Activated effector memory CD4-positive, alpha-beta T cell treated with anti-CD3 and anti-CD28 coated beads, Interleukin-2, amount 50 U/mL, for 16 hours (primary cell): ENCODE measurements at regions not wholly inside any gene's neighbourhood (a gene's known extent, or its start where the extent isn't known, plus 50 kb on each side); places are given as distances from the start of the nearest gene placed in this dataset.
"Not testable (repeated sequence)": the region's sequence is repeated elsewhere in the genome, so short reads cannot be mapped to it uniquely, and the experiment has no call there.

ENCODE experiments used
- DNase-seq: peaks from one replicate; pipeline ENCODE4 v3.0.0-alpha.2; 2020

DNA sequence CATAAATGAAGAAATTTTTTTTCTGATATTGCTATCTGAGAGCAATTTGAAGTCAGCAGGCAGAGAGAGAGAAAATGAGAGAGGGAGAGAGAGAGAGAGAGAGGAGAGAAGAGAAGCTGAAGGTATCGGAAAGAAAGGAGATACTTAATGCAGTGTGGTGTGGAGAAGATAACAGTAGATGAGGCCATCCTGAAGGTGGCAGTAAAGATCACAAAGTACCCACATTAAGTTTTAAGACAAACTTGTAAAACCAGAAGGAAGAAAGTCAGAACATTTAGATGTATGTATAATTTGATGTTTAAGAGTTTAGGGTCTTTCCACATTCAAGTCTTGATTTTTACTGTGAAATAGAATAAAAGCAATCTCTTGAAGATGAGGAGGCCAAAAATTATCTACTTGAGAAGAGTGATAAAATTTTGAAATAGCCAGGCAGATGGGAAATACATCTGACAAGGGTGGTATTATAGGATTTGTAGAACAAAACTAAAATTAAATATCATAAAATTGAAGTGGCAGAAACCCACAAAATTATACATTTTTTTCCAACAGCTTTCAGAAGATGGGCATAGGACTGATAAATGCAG, 1753.4 kb downstream of the MRPL39 start:
- DNase-seq, result no peak

DNA sequence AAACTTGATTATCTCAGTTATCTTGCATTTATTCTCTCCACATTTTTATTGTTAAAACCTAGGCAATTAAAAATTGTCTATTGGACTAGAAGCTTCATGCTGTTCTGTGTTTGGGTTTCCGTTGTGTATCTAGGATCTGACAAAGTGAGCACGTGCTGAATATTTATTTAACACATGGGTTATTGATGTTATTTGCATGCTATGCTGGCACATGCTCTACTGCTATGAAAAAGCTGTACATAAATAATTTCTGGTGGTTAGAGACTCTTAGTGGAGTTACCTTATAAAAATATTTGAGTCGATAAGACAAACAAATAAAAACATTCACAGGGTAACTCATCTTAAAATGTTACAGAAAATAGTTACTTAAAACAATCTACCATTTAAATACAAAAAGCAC, 1769.7 kb downstream of the MRPL39 start:
- DNase-seq, result no peak

DNA sequence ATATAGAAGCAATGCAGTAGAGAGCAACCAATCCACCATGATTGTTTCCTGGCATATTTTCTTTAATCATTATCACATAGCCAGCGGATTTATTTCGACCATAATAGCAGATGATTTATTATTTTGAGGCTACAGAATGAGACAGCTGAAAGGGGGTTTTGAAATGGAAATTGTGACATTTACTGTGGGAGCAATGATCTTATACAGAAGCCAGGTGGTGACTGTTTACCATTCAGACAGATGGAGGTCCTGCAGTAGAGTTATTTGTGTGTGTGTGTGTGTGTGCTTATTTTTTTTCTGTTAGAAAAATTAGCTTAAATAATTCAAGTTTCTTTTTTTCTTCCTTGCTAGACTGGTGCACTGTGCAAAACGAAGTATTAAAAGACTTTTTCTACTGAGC, 1784.5 kb downstream of the MRPL39 start:
- DNase-seq, result no peak

DNA sequence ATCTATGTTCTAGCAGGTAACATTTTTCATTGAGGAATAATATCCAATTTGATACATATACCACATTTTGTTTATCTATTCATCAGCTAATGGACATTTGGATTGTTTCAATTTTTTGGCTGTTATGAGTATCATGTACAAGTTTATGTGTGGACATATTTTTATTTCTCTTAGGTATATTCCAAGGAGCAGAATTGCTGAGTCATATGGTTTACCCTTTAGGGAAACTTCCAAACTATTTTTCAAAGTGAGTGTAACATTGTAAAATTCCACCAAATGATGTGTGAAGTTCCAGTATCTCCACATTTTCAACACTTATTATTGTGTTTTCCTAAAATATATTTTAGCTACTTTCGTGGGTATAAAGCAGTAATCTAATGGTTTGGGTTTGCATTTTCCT, 1789.9 kb downstream of the MRPL39 start:
- no peak for DNase-seq

DNA sequence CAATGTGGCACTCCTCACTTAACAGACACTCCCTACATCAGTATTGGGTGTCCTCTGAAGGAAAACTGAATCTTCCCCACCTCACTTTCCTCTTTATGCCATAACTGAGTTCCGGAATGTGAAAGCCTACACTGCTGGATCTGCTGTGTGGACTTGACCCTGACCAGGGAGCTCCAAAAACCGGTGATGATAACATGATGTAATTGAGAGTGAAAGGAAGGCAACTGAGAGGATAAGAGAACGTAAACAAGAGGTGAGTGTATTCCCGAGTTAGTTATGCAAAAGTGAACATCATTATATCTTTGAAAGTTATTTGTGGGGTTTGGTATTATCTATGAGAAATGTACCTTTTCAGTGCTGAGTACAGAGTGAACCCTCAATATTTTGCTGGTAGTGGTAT, 1794.8 kb downstream of the MRPL39 start:
- no peak for DNase-seq

DNA sequence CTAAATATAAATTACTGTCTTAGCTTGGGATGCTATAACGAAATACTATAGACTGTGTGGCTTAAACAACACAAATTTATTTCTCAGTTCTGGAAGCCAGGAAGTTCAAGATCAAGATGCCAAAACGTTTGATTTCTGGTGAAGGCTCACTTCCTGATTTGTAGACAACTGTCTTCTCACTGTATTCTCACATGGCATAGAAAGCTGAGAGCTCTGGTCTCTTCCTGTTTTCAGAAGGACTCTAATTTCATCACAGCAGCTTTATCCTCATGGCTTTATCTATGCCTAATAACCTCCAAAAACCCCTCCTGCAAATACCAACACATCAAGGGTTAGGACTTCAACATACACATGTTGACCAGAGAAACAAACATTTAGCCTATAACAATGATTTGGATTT, 1795.5 kb downstream of the MRPL39 start:
- DNase-seq, result no peak

DNA sequence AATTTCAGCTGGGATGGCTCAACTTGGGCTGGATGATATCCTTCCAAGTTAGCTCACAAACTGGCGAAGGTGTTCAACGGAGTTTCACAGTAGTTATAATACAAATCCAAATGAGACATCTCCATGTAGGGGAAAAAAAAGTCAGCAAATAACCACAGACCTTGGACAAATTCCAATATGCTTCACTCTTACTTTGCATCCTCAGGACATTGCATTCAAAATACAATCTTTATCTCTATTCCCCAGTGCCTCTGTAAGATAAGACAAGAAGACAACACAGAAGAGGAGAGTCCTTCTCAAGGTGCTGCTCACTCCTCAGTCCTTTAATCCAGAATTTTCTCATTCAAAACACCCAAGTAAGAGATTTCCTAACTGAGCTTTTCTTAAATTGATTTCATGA, 1797.7 kb downstream of the MRPL39 start:
- no peak for DNase-seq

DNA sequence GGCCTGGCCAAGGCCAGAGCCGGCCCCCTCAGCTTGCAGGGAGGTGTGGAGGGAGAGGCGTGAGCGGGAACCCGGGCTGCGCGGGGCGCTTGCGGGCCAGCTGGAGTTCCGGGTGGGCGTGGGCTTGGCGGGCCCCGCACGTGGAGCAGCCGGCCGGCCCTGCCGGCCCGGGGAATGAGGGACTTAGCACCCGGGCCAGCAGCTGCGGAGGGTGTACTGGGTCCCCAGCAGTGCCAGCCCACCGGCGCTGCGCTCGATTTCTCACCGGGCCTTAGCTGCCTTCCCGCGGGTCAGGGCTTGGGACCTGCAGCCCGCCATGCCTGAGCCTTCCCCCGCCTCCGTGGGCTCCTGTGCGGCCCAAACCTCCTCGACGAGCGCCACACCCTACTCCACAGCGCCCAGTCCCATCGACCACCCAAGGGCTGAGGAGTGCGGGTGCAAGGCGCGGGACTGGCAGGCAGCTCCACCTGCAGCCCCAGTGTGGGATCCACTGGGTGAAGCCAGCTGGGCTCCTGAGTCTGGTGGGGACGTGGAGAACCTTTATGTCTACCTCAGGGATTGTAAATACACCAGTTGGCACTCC, 1800.2 kb downstream of the MRPL39 start:
- not testable (repeated sequence) for DNase-seq

DNA sequence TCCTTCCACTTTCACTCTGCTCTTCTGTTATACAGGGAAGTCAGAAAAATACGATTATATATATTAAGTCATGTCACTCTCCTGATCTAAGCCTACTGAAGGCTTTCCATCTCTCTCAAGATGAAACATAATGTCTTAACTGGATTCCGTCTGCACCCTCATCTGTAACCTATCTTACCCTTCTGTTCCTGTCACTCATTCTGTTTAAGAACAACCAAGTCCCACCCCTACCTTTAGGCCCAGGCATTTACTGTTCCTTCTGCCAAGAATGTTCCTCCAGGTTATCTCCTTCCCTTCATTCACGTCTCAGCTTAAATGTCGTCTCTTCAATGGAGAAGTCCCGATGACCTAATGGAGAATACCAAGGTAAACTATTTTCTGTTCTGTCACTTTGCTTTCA, 1802.4 kb downstream of the MRPL39 start:
- no peak for DNase-seq

DNA sequence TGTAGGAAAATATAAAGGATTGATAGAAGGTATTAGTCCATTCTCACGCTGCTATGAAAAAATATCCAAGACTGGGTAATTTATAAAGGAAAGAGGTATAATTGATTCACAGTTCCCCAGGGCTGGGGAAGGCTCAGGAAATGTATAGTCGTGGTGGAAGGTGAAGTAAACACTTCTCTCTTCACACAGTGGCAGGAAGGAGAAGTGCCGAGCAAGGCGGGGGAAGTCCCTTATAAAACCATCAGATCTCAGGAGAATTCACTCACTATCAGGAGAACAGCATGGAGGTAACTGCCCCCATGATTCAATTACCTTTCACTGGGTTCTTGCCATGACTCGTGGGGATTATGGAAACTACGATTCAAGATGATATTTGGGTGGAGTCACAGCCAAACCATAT, 1806.0 kb downstream of the MRPL39 start:
- no peak for DNase-seq

DNA sequence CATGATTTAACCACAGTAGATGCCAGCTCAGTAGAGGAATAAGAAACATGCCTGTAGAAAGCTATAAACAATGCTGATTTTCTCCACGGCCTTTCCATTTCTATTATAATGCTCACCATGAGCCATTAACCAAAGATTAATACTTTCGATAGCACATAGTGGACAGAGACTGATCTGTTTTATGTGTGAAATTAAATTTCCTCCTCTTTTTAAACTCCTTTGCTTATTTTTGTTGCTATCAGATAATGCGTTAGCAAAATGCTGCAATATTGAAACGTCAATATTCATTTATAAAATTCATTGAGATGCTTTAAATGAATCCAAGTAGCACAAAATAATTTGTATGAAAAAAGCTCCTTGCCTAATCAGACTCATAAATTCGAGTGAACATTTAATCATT, 1807.9 kb downstream of the MRPL39 start:
- no peak for DNase-seq

DNA sequence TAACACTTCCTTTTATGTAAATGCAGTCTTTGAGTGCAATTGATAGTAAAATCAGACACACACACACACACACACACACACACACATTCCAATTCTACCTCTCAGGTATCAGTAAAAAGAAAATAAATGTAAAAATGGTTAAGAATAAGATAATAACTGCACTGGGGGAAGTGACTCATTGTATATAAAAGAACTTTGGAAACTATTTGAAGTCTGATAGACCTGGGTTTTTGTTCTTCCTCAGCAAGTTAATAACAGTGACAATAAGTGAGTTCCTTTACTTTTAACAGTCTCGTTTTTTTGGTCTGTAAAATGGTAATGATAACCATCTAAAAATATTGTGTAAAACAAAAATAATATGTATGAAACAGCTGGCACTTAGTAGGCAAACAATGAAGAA, 1815.0 kb downstream of the MRPL39 start:
- no peak for DNase-seq

DNA sequence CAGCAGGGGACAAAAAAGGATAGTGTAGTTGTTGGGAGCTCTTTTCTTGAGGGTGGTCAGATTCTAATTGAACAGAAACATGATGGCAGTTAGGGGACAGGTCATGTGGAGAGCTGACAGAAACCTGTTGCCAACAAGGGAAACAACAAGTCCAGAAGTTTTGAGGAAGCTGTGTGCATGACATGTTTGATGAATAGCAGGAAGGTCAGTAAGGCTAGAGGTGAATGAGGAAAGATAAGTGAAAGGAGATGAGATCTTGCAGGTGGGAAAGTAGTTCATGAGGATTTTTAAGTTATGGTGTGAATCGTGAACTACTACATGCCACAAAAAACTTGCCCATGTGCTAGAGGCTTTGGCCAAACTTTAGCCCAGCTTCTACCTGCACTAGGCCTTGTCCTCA, 1817.4 kb downstream of the MRPL39 start:
- DNase-seq, result no peak

DNA sequence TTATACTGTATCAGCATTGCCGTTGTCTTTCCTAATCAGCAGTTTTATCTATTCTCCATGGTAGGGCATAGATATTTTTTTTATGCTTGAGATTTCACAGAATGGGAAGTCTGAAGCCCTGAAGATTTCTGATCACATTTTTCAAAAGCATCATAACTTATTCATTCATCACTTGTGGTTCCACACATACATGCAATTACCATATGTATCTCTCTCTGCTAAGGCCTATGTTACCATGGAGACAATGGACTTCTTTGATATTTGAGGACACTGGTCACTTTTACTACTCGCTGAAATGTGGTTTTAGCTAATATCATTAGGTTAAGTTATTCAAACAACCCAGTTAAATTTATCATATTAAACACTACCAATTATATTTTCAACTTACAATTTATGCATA, 1827.0 kb downstream of the MRPL39 start:
- DNase-seq, result no peak

DNA sequence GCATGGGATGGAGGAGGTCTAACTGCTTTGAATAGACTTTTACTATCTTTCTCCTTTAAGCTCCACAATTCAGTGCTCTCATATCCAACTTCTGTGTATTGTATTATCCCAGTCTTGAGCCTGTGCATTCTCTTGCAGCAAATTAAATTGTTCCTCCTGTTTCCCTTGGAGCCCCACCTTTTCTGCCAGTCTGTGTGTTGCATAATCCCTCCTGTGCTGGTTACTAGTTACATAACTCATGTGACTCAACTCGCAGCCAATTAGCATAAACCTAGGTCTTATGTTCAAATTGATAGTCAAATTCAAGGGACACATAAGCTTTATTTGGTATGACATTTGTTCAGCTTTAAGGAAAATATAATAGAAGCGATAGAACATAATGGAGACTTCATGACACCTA, 1863.5 kb downstream of the MRPL39 start:
- no peak for DNase-seq

DNA sequence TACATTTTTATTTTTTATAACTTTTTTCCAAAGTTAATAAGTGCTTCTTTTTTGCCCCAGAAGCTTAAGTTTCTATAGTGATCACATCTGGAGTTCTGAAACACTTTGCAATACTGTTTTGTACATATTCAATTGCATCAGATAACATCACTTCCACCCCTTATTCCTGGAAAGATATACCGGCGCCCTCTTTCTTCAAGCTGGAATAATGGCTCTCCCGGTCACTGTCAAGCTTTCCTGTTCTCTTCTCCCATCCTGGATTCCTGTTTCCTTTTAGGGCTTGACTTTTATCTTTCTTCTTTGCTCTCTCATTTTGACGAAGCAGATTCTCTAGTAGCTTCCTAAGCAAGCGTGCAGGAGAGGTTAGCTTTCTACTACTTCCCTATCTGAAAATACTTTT, 1866.8 kb downstream of the MRPL39 start:
- DNase-seq, result no peak

DNA sequence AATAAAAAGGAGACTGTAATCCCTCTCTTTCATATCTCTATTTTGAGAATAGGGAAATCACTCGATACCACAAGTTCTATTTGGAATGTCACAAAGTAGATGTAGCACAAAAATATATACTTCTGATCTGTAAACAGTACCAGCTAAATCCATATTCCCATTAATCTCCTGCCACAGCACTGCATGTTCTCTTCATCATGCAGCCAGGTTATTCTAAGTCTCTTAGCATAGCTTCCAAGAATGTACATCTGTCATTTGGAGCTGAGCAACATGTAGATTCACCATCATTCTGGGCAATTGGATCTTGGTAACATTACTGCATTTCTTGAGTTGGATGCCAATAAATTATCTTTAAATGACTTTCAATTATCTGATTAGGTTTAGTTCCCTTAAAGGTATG, 1874.5 kb downstream of the MRPL39 start:
- DNase-seq, result no peak

DNA sequence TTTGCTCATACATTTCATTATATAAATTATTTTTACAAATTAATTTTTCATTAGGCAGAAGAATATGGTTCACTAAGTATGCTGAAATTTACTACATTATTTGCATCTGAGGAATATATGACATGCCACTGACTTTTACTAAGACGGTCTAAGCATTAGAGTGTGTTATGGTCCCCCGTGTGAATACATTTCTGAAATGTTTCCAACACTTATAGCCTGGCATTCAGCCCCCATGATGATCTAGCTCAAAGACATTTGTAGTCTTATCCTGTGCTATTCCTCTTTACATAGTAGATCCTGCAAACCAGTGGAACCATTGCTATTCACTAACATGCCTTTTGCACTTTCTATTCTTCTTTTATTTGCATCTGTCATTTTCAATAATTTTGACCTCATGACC, 1878.0 kb downstream of the MRPL39 start:
- DNase-seq, result no peak

DNA sequence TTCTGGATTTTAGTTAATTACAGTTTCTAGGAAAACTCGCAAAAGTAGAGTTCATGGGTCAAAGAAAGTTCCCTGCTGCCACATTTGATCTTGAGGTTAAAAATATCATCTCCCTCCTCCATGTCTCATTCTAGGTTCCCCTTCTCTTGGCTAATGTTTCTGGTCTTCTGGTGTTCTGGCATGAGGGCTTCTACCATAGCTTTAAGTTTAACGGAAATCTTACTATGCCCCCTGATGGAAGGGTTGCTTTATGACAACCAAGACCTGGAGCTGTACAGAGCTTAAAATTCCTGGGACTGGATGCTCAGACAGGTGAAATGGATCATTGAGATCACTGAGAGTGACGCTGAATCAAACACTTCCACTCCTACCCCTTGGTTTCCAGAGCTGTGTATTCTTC, 1881.7 kb downstream of the MRPL39 start:
- no peak for DNase-seq

DNA sequence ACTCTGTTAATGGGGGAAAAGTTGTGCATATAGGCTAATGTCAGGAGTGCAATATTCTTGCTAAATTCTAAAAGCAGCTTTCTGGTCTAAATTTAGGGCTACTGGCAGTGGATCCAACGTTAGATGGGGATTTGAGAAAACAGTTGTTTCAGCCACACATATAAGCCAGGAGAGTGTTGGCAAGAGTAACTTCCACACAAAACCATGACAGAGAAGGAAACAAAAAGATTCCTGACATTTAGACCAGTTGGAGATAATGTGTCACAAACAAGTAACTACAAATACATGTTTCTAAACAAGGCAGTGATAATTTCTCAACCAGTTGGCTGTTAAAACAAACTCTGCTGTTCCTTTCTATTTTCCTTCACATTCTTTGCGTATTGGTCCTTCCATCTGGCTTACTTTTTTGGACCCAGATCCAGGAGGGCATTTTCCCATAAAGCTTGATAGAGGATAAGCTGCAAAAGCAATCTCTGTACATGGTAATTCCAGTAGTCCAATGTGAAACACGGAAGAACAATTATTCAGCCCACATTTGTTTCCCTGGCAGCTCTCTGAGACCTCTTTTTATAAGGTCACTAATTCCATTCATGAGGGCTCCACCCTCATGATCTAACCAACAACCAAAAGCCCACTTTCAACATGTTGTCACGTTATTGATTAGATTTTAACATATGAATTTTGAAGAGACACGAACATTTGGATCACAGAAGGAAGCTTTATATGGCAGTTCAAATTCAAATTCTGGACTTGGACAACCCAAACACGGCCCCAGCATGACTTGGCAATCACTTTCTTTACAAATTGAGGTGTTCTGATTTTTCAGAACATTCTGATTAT, 1888.6 kb downstream of the MRPL39 start:
- no peak for DNase-seq

DNA sequence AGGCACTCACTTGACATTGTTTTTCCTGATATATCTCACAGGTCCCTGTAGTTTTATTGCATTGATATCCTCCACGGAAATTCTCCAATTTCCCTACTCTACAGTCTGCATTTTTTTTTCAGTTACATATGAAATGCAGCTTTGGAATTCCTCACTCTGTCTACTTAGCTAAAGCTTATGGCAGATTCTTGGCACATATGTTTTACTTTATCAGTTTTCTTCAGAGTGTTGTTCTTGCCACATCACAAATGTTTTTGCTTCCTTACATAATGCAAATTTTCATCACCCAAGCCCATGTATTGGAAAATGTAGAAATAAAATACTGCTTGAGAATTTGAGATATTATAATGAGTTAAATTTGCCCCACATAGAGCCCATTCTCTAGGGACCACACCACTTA, 1895.1 kb downstream of the MRPL39 start:
- DNase-seq, result no peak

DNA sequence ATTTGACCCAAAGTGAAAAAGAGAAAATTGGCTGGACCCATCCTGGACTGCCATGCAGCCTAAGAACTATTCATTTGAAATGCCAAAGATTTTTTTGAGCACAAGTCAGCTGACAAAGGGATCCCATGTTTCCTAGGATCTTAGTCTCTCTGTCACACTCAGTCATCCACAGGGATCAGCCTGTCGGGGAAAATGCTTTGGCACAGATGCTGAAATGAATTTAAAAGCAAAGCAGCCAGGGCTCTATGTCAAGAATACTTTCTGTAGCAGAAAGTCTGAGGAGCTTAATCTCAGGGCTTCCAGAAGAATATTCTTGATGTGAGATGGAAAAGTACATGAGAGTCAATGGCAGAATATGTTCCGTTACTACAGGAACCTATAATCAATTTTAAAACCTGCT, 1900.8 kb downstream of the MRPL39 start:
- DNase-seq, result no peak

DNA sequence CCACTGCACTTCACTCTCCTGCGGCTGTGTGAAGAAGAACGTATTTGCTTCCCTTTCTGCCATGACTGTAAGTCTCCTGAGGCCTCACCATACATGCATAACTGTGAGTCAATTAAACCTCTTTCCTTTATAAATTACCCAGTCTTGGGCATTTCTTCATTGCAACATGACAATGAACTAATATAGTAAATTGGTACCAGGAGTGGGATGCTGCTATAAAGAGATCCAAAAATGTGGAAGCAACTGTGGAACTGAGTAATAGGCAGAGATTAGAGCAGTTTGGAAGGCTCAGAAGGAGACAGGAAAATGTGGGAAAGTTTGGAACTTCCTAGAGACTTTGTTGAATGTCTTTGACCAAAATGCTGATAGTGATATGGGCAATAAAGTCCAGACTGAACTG, 1907.9 kb downstream of the MRPL39 start:
- no peak for DNase-seq

DNA sequence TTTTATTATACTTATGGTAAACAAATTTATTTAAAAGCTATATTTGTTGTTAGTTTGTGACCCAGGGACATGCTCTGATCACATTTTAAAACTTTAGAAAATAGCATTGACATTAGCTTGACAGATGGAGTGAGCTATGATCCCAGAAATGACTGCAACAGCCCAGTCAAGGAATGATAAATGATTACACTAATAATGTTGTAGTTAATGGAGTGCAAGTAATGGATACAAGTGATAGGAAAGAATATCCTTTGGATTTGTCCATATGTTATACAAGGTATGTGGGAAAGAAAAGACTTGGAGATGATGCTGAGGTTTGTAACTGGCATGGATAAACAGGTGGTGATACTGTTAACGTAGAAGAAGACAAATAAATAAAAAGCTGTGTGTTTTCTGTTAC, 1908.7 kb downstream of the MRPL39 start:
- no peak for DNase-seq

DNA sequence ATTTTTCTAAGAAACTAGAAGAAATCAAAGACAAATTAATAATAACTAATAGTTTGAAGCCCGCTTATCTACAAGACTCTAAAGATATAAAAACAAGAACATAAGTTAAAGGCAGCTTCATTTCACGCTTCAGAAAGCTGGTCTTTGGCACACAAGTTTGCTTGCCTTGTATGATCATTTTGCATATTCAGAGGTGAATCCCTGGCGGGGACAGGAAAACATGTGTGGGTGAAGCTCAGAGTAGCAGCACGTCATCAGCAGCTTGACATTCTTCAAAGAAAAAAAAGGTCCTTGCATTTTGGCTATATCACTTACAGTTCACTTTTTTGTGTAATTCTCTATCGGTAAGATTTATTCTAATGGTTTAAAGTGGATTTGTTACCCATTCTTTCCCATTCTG, 1911.8 kb downstream of the MRPL39 start:
- no peak for DNase-seq
